HepG2 (cell line): ENCODE measurements at regions not wholly inside any gene's neighbourhood (a gene's known extent, or its start where the extent isn't known, plus 50 kb on each side); places are given as distances from the start of the nearest gene placed in this dataset.

ENCODE experiments used
- BCL6 ChIP-seq: IDR thresholded peaks from 2 replicates; pipeline ENCODE4 v1.6.1; 2016; ENCODE audit warnings: missing genetic modification reagents, missing compliant biosample characterization
- GATAD2A ChIP-seq: IDR thresholded peaks from 2 replicates; pipeline ENCODE4 v1.6.1; 2016
- NBN ChIP-seq: fragments of 450-650 bp; conservative IDR thresholded peaks from 2 replicates; pipeline ENCODE4 v1.6.1; 2017
- PHF21A ChIP-seq: sonication (generic); formaldehyde crosslinking; IDR thresholded peaks from 2 replicates; pipeline ENCODE4 v1.5.0; 2020; ENCODE audit warnings: mild to moderate bottlenecking, missing genetic modification reagents
- SOX6 ChIP-seq, 2 experiments: fragments of 450-650 bp in 1 of 2; sonication (generic) in 1 of 2; formaldehyde crosslinking in 1 of 2; IDR thresholded peaks; 2 replicates each; pipeline versions ENCODE4 v1.4.0 to v1.6.1; 2017 to 2020; ENCODE audit warnings: antibody characterized with exemption in 1 of 2, mild to moderate bottlenecking in 1 of 2, missing genetic modification reagents in 1 of 2
- TF ChIP-seq, protein P1 (sequence below): sonication (generic); formaldehyde crosslinking; IDR thresholded peaks from 2 replicates; pipeline ENCODE4 v1.9.0; 2021; ENCODE audit warnings: mild to moderate bottlenecking, missing genetic modification reagents
- TF ChIP-seq, protein P2 (sequence below): sonication (generic); formaldehyde crosslinking; IDR thresholded peaks from 2 replicates; pipeline ENCODE4 v1.8.0; 2023; ENCODE audit warnings: mild to moderate bottlenecking, missing genetic modification reagents
- TF ChIP-seq, protein P3 (sequence below): sonication (generic); formaldehyde crosslinking; conservative IDR thresholded peaks from 2 replicates; pipeline ENCODE4 v1.4.0; 2020; ENCODE audit warnings: missing genetic modification reagents
- TF ChIP-seq, protein P4 (sequence below): sonication (generic); formaldehyde crosslinking; IDR thresholded peaks from 2 replicates; pipeline ENCODE4 v1.4.0; 2020; ENCODE audit warnings: missing genetic modification reagents

DNA sequence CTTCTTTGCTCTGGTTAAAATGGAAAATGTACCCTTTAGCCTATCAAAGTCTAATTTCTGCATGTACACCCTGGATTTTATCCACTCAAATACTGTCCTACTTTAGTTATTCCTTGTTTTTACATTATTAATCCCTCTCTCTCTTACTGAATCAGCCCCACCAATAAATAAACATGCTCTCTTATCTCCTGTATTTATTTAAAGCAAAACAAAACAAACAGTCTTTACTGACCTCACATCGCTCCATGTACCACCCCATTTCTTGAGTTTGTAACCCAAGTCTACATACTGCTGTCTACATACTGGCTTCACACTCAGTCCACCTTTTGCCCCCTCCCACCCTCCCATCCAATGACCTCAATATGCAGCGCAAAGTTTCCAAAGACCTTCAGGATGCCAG lies 113.3 kb upstream of the RORA start (continued):
- TF ChIP-seq, protein P1, sequence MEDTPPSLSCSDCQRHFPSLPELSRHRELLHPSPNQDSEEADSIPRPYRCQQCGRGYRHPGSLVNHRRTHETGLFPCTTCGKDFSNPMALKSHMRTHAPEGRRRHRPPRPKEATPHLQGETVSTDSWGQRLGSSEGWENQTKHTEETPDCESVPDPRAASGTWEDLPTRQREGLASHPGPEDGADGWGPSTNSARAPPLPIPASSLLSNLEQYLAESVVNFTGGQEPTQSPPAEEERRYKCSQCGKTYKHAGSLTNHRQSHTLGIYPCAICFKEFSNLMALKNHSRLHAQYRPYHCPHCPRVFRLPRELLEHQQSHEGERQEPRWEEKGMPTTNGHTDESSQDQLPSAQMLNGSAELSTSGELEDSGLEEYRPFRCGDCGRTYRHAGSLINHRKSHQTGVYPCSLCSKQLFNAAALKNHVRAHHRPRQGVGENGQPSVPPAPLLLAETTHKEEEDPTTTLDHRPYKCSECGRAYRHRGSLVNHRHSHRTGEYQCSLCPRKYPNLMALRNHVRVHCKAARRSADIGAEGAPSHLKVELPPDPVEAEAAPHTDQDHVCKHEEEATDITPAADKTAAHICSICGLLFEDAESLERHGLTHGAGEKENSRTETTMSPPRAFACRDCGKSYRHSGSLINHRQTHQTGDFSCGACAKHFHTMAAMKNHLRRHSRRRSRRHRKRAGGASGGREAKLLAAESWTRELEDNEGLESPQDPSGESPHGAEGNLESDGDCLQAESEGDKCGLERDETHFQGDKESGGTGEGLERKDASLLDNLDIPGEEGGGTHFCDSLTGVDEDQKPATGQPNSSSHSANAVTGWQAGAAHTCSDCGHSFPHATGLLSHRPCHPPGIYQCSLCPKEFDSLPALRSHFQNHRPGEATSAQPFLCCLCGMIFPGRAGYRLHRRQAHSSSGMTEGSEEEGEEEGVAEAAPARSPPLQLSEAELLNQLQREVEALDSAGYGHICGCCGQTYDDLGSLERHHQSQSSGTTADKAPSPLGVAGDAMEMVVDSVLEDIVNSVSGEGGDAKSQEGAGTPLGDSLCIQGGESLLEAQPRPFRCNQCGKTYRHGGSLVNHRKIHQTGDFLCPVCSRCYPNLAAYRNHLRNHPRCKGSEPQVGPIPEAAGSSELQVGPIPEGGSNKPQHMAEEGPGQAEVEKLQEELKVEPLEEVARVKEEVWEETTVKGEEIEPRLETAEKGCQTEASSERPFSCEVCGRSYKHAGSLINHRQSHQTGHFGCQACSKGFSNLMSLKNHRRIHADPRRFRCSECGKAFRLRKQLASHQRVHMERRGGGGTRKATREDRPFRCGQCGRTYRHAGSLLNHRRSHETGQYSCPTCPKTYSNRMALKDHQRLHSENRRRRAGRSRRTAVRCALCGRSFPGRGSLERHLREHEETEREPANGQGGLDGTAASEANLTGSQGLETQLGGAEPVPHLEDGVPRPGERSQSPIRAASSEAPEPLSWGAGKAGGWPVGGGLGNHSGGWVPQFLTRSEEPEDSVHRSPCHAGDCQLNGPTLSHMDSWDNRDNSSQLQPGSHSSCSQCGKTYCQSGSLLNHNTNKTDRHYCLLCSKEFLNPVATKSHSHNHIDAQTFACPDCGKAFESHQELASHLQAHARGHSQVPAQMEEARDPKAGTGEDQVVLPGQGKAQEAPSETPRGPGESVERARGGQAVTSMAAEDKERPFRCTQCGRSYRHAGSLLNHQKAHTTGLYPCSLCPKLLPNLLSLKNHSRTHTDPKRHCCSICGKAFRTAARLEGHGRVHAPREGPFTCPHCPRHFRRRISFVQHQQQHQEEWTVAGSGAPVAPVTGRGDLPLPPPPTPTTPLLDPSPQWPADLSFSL, result no peak
- no peak for TF ChIP-seq NBN
- no peak for TF ChIP-seq PHF21A (CRISPR knock-in tag)
- no peak for TF ChIP-seq GATAD2A (CRISPR knock-in tag)
- TF ChIP-seq SOX6 (IDR thresholded peaks at IDR 0.05), result no peak
- no peak for TF ChIP-seq SOX6 (CRISPR knock-in tag; IDR thresholded peaks at IDR 0.05)
- TF ChIP-seq, protein P2, sequence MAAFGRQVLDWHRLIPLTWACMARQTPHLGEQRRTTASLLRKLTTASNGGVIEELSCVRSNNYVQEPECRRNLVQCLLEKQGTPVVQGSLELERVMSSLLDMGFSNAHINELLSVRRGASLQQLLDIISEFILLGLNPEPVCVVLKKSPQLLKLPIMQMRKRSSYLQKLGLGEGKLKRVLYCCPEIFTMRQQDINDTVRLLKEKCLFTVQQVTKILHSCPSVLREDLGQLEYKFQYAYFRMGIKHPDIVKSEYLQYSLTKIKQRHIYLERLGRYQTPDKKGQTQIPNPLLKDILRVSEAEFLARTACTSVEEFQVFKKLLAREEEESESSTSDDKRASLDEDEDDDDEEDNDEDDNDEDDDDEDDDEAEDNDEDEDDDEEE (CRISPR knock-in tag), result no peak
- no peak for TF ChIP-seq BCL6 (CRISPR knock-in tag)
- TF ChIP-seq, protein P3, sequence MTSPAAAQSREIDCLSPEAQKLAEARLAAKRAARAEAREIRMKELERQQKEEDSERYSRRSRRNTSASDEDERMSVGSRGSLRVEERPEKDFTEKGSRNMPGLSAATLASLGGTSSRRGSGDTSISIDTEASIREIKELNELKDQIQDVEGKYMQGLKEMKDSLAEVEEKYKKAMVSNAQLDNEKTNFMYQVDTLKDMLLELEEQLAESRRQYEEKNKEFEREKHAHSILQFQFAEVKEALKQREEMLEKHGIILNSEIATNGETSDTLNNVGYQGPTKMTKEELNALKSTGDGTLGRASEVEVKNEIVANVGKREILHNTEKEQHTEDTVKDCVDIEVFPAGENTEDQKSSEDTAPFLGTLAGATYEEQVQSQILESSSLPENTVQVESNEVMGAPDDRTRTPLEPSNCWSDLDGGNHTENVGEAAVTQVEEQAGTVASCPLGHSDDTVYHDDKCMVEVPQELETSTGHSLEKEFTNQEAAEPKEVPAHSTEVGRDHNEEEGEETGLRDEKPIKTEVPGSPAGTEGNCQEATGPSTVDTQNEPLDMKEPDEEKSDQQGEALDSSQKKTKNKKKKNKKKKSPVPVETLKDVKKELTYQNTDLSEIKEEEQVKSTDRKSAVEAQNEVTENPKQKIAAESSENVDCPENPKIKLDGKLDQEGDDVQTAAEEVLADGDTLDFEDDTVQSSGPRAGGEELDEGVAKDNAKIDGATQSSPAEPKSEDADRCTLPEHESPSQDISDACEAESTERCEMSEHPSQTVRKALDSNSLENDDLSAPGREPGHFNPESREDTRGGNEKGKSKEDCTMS (CRISPR knock-in tag), result no peak
- TF ChIP-seq, protein P4, sequence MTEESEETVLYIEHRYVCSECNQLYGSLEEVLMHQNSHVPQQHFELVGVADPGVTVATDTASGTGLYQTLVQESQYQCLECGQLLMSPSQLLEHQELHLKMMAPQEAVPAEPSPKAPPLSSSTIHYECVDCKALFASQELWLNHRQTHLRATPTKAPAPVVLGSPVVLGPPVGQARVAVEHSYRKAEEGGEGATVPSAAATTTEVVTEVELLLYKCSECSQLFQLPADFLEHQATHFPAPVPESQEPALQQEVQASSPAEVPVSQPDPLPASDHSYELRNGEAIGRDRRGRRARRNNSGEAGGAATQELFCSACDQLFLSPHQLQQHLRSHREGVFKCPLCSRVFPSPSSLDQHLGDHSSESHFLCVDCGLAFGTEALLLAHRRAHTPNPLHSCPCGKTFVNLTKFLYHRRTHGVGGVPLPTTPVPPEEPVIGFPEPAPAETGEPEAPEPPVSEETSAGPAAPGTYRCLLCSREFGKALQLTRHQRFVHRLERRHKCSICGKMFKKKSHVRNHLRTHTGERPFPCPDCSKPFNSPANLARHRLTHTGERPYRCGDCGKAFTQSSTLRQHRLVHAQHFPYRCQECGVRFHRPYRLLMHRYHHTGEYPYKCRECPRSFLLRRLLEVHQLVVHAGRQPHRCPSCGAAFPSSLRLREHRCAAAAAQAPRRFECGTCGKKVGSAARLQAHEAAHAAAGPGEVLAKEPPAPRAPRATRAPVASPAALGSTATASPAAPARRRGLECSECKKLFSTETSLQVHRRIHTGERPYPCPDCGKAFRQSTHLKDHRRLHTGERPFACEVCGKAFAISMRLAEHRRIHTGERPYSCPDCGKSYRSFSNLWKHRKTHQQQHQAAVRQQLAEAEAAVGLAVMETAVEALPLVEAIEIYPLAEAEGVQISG, result no peak
